Stomach (tissue), 4 donors: ENCODE measurements at regions not wholly inside any gene's neighbourhood (a gene's known extent, or its start where the extent isn't known, plus 50 kb on each side); places are given as distances from the start of the nearest gene placed in this dataset.

Experiments used
- EP300 ChIP-seq: sonication (generic); formaldehyde crosslinking; IDR thresholded peaks from one replicate; pipeline ENCODE4 v1.6.1; 2017; ENCODE audit warnings: antibody characterized with exemption
- POLR2A ChIP-seq, 4 donors: fragments of 450-650 bp; IDR thresholded peaks; one replicate each; pipeline ENCODE4 v1.6.1; 2016; ENCODE audit warnings: antibody characterized with exemption in 4 of 4, control low read depth in 2 of 4, mild to moderate bottlenecking in 1 of 4, moderate library complexity in 1 of 4
- TF ChIP-seq, protein P1 (sequence below), 7 experiments: fragments of 450-650 bp in 4 of 7; fragments of 200-600 bp in 3 of 7; sonication (generic) in 3 of 7; IDR thresholded peaks; one replicate each; pipeline ENCODE4 v1.5.1; 2016 to 2019; ENCODE audit warnings: antibody characterized with exemption in 7 of 7, control low read depth in 2 of 7, mild to moderate bottlenecking in 1 of 7

DNA sequence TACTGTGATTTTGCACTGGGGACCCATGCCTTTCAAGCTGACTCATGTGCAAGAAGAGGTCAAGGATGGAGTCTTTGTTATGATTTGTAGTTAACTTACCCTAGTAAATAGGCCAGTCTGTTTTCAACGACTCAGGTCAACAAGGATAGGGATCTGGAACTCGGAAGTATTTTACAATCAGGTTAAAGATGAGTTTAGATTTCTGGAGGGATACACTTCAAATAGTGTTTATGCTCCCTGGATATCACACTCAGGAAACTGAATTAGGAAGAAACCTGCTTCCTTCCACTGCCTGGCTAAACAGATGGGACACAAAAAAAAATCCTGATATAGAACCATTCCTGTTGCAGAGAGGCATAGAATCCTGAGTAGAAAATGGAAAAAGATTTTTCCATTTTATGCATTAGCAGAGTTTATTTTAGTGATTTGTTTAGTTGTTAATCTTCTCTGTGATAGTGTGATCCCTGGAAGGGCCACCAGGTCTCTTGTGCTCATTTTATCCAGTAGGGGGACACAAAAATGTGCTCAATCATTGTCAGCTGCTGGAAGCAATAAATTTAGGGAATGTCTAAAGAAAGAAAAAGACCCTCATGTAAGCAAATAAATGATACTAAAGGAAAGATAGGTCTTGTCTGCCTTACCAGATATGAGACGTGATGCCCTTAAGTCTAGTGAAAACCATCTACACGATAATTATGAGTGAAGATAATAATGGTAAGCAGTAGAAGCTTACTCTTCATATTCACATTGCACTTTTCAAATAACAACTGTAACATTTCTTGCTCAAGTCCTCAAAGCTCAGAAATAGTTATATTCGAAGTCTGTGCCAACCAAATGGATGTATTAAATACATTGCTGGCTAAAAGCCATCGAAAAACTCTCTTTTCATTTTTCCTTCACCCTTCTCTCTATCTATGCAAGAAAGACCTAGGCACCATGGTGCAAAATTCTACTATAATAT lies 452.1 kb upstream of the KCNMB2 start:
- TF ChIP-seq POLR2A (IDR thresholded peaks at IDR 0.05) (no peak), EP300 (no peak)
- TF ChIP-seq, protein P1, sequence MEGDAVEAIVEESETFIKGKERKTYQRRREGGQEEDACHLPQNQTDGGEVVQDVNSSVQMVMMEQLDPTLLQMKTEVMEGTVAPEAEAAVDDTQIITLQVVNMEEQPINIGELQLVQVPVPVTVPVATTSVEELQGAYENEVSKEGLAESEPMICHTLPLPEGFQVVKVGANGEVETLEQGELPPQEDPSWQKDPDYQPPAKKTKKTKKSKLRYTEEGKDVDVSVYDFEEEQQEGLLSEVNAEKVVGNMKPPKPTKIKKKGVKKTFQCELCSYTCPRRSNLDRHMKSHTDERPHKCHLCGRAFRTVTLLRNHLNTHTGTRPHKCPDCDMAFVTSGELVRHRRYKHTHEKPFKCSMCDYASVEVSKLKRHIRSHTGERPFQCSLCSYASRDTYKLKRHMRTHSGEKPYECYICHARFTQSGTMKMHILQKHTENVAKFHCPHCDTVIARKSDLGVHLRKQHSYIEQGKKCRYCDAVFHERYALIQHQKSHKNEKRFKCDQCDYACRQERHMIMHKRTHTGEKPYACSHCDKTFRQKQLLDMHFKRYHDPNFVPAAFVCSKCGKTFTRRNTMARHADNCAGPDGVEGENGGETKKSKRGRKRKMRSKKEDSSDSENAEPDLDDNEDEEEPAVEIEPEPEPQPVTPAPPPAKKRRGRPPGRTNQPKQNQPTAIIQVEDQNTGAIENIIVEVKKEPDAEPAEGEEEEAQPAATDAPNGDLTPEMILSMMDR (IDR thresholded peaks at IDR 0.05) = peak in 5 of 7 experiments; percentile 16 to 38 (median 34)
